ENCODE measurements at regions not wholly inside any gene's neighbourhood (a gene's known extent, or its start where the extent isn't known, plus 50 kb on each side); places are given as distances from the start of the nearest gene placed in this dataset.

- no peak for TF ChIP-seq POLR2A (IDR thresholded peaks at IDR 0.05; ENCODE audit: low read length)
- no peak for TF ChIP-seq GATA1 (IDR thresholded peaks at IDR 0.05; ENCODE audit: low read depth, low read length)
- peak; percentile 17 to 24 for DNase-seq
Observed at GRCh38 chr5:8458038-8458383, 589.1 kb downstream of the MTRR start.

- TF ChIP-seq POLR2A (IDR thresholded peaks at IDR 0.05; ENCODE audit: low read length) (no peak), GATA1 (IDR thresholded peaks at IDR 0.05; ENCODE audit: low read depth, low read length) (no peak)
- DNase-seq, result no peak
Observed at GRCh38 chr5:8461543-8461942, 592.6 kb downstream of the MTRR start.

GRCh38 chr5:8462565-8462964 lies 593.6 kb downstream of the MTRR start:
- TF ChIP-seq POLR2A (IDR thresholded peaks at IDR 0.05; ENCODE audit: low read length), result no peak
- no peak for TF ChIP-seq GATA1 (IDR thresholded peaks at IDR 0.05; ENCODE audit: low read depth, low read length)
- DNase-seq, result no peak

- TF ChIP-seq POLR2A (IDR thresholded peaks at IDR 0.05; ENCODE audit: low read length) (no peak), GATA1 (IDR thresholded peaks at IDR 0.05; ENCODE audit: low read depth, low read length) (no peak)
- DNase-seq, result no peak
Observed at GRCh38 chr5:8470489-8470888, 601.5 kb downstream of the MTRR start.

GRCh38 chr5:8471581-8471980 lies 602.6 kb downstream of the MTRR start:
- no peak for DNase-seq

GRCh38 chr5:8473016-8473415 lies 604.1 kb downstream of the MTRR start:
- no peak for DNase-seq
- no peak for TF ChIP-seq GATA1 (IDR thresholded peaks at IDR 0.05; ENCODE audit: low read depth, low read length)
- TF ChIP-seq POLR2A (IDR thresholded peaks at IDR 0.05; ENCODE audit: low read length), result no peak

More at GRCh38 chr5:8471581-8471980, 602.6 kb downstream of the MTRR start:
- TF ChIP-seq POLR2A (IDR thresholded peaks at IDR 0.05; ENCODE audit: low read length), result no peak

GRCh38 chr5:8473827-8474568 lies 605.0 kb downstream of the MTRR start:
- TF ChIP-seq GATA1 (IDR thresholded peaks at IDR 0.05; ENCODE audit: low read depth, low read length), result no peak
- TF ChIP-seq POLR2A (IDR thresholded peaks at IDR 0.05; ENCODE audit: low read length), result no peak
- DNase-seq, result no peak

- TF ChIP-seq GATA1 (IDR thresholded peaks at IDR 0.05; ENCODE audit: low read depth, low read length), result no peak
- no peak for TF ChIP-seq POLR2A (IDR thresholded peaks at IDR 0.05; ENCODE audit: low read length)
- no peak for DNase-seq
Observed at GRCh38 chr5:8474569-8474930, 605.6 kb downstream of the MTRR start.

GRCh38 chr5:8478326-8478725 lies 609.4 kb downstream of the MTRR start:
- DNase-seq, result no peak

GRCh38 chr5:8481007-8481406 lies 612.1 kb downstream of the MTRR start:
- TF ChIP-seq POLR2A (IDR thresholded peaks at IDR 0.05; ENCODE audit: low read length), result no peak
- DNase-seq, result no peak

More at GRCh38 chr5:8478326-8478725, 609.4 kb downstream of the MTRR start:
- TF ChIP-seq GATA1 (IDR thresholded peaks at IDR 0.05; ENCODE audit: low read depth, low read length) (no peak), POLR2A (IDR thresholded peaks at IDR 0.05; ENCODE audit: low read length) (no peak)

GRCh38 chr5:8491254-8491653 lies 622.3 kb downstream of the MTRR start:
- TF ChIP-seq GATA1 (IDR thresholded peaks at IDR 0.05; ENCODE audit: low read depth, low read length), result no peak
- no peak for TF ChIP-seq POLR2A (IDR thresholded peaks at IDR 0.05; ENCODE audit: low read length)
- no peak for DNase-seq

GRCh38 chr5:8493176-8493575 lies 624.2 kb downstream of the MTRR start:
- DNase-seq, result no peak
- TF ChIP-seq POLR2A (IDR thresholded peaks at IDR 0.05; ENCODE audit: low read length) (no peak), GATA1 (IDR thresholded peaks at IDR 0.05; ENCODE audit: low read depth, low read length) (no peak)

- no peak for TF ChIP-seq POLR2A (IDR thresholded peaks at IDR 0.05; ENCODE audit: low read length)
- no peak for TF ChIP-seq GATA1 (IDR thresholded peaks at IDR 0.05; ENCODE audit: low read depth, low read length)
- DNase-seq, result no peak
Observed at GRCh38 chr5:8500426-8500825, 631.5 kb downstream of the MTRR start.

- TF ChIP-seq GATA1 (IDR thresholded peaks at IDR 0.05; ENCODE audit: low read depth, low read length) (no peak), POLR2A (IDR thresholded peaks at IDR 0.05; ENCODE audit: low read length) (no peak)
- DNase-seq, result no peak
Observed at GRCh38 chr5:8505196-8505595, 636.2 kb downstream of the MTRR start.

GRCh38 chr5:8508231-8508630 lies 639.3 kb downstream of the MTRR start:
- TF ChIP-seq POLR2A (IDR thresholded peaks at IDR 0.05; ENCODE audit: low read length) (no peak), GATA1 (IDR thresholded peaks at IDR 0.05; ENCODE audit: low read depth, low read length) (no peak)
- DNase-seq, result no peak

- DNase-seq, result no peak
- TF ChIP-seq POLR2A (IDR thresholded peaks at IDR 0.05; ENCODE audit: low read length) (no peak), GATA1 (IDR thresholded peaks at IDR 0.05; ENCODE audit: low read depth, low read length) (no peak)
Observed at GRCh38 chr5:8516356-8516755, 647.4 kb downstream of the MTRR start.
